OCI-LY1 (cell line): ENCODE measurements at regions not wholly inside any gene's neighbourhood (a gene's known extent, or its start where the extent isn't known, plus 50 kb on each side); places are given as distances from the start of the nearest gene placed in this dataset.

Experiments
- H2AFZ ChIP-seq: fragments of 200-600 bp; sonication (generic), shearing (Covaris generic); 2 replicates; pipeline ENCODE4 v1.6.0; 2014; ENCODE audit warnings: antibody characterized with exemption, mild to moderate bottlenecking, low read length
- H3F3A ChIP-seq: fragments of 200-600 bp; sonication (generic), shearing (Covaris generic); 2 replicates; pipeline ENCODE4 v1.6.0; 2014; ENCODE audit warnings: mild to moderate bottlenecking, antibody characterized with exemption, low read length, moderate library complexity; ENCODE audit not compliant: insufficient read depth
- H3K27ac ChIP-seq: fragments of 200-600 bp; sonication (generic); 2 replicates; pipeline ENCODE4 v1.5.1; 2014; ENCODE audit warnings: low read length, mixed run types, mild to moderate bottlenecking, low read depth; ENCODE audit not compliant: poor library complexity, severe bottlenecking
- H3K27me3 ChIP-seq: fragments of 200-600 bp; sonication (generic); 2 replicates; pipeline ENCODE4 v1.6.0; 2014; ENCODE audit warnings: antibody characterized with exemption, mild to moderate bottlenecking, low read length, moderate library complexity; ENCODE audit not compliant: insufficient read depth
- H3K36me3 ChIP-seq: fragments of 200-600 bp; sonication (generic); 2 replicates; pipeline ENCODE4 v1.6.1; 2014; ENCODE audit warnings: mild to moderate bottlenecking, antibody characterized with exemption, low read length, moderate library complexity, mixed read lengths; ENCODE audit not compliant: insufficient read depth
- H3K4me1 ChIP-seq: fragments of 200-600 bp; sonication (generic); 2 replicates; pipeline ENCODE4 v1.5.1; 2014; ENCODE audit warnings: mild to moderate bottlenecking, low read length, moderate library complexity; ENCODE audit not compliant: insufficient read depth, severe bottlenecking
- H3K4me2 ChIP-seq: fragments of 200-600 bp; sonication (generic), shearing (Covaris generic); 2 replicates; pipeline ENCODE4 v1.6.1; 2014; ENCODE audit warnings: low read length
- H3K4me3 ChIP-seq: fragments of 200-600 bp; sonication (generic); 2 replicates; pipeline ENCODE4 v1.5.1; 2014; ENCODE audit warnings: low read length, low read depth, mild to moderate bottlenecking, mixed read lengths; ENCODE audit not compliant: poor library complexity, severe bottlenecking
- H3K79me2 ChIP-seq: fragments of 200-600 bp; shearing (Covaris generic); 2 replicates; pipeline ENCODE4 v1.6.1; 2016; ENCODE audit warnings: mixed run types, low read length, mixed read lengths; ENCODE audit not compliant: insufficient read depth
- H3K9ac ChIP-seq: fragments of 200-600 bp; sonication (generic), shearing (Covaris generic); 2 replicates; pipeline ENCODE4 v1.6.1; 2014; ENCODE audit warnings: mild to moderate bottlenecking, low read length, mixed read lengths
- H3K9me2 ChIP-seq: fragments of 200-600 bp; sonication (generic), shearing (Covaris generic); 2 replicates; pipeline ENCODE4 v1.6.1; 2014; ENCODE audit warnings: low read depth, mild to moderate bottlenecking, low read length, mixed read lengths
- H3K9me3 ChIP-seq: fragments of 200-600 bp; shearing (Covaris generic); 2 replicates; pipeline ENCODE4 v1.6.1; 2014; ENCODE audit warnings: low read length, mixed read lengths
- H4K20me1 ChIP-seq: fragments of 200-600 bp; sonication (generic), shearing (Covaris generic); 2 replicates; pipeline ENCODE4 v1.6.0; 2016; ENCODE audit warnings: mild to moderate bottlenecking, low read length; ENCODE audit not compliant: insufficient read depth
- EZH2 ChIP-seq: fragments of 200-600 bp; sonication (generic), shearing (Covaris generic); IDR thresholded peaks from 2 replicates; pipeline ENCODE4 v1.8.0; 2017; ENCODE audit warnings: borderline replicate concordance, mixed run types, mild to moderate bottlenecking, antibody characterized with exemption, low read length, moderate library complexity, mixed read lengths
- TF ChIP-seq, protein P1 (sequence below): fragments of 200-600 bp; sonication (generic), shearing (Covaris generic); IDR thresholded peaks from 2 replicates; pipeline ENCODE4 v1.5.1; 2017; ENCODE audit warnings: mild to moderate bottlenecking, antibody characterized with exemption, low read length, moderate library complexity, mixed read lengths

- TF ChIP-seq, protein P1, sequence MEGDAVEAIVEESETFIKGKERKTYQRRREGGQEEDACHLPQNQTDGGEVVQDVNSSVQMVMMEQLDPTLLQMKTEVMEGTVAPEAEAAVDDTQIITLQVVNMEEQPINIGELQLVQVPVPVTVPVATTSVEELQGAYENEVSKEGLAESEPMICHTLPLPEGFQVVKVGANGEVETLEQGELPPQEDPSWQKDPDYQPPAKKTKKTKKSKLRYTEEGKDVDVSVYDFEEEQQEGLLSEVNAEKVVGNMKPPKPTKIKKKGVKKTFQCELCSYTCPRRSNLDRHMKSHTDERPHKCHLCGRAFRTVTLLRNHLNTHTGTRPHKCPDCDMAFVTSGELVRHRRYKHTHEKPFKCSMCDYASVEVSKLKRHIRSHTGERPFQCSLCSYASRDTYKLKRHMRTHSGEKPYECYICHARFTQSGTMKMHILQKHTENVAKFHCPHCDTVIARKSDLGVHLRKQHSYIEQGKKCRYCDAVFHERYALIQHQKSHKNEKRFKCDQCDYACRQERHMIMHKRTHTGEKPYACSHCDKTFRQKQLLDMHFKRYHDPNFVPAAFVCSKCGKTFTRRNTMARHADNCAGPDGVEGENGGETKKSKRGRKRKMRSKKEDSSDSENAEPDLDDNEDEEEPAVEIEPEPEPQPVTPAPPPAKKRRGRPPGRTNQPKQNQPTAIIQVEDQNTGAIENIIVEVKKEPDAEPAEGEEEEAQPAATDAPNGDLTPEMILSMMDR: no peak
These were observed 121.5 kb upstream of the CNR1 start for GRCh38 chr6:88287696-88288095.

GRCh38 chr6:88276331-88276730, 110.2 kb upstream of the CNR1 start:
- H3K79me2 ChIP-seq: no peaks in the 10 kb centered on the region
- H3K4me2 ChIP-seq: no peak overlapping the region
- no peaks in the 10 kb centered on the region for H3K9me3 ChIP-seq

More at GRCh38 chr6:88287696-88288095, 121.5 kb upstream of the CNR1 start:
- Histone ChIP-seq H2AFZ (no peak overlapping the region), H3K4me2 (no peak overlapping the region), H3F3A (no peaks in the 10 kb centered on the region), H3K9ac (no peak overlapping the region), H3K9me2 (no peaks in the 10 kb centered on the region), H4K20me1 (no peaks in the 10 kb centered on the region), H3K4me3 (no peak overlapping the region), H3K79me2 (no peaks in the 10 kb centered on the region), H3K4me1 (no peaks in the 10 kb centered on the region), H3K27ac (no peak overlapping the region), H3K9me3 (peaks cover 11% of the 10 kb centered on the region; the same call in 1 of the 2 replicates), H3K36me3 (no peaks in the 10 kb centered on the region), H3K27me3 (no peaks in the 10 kb centered on the region)

DNA sequence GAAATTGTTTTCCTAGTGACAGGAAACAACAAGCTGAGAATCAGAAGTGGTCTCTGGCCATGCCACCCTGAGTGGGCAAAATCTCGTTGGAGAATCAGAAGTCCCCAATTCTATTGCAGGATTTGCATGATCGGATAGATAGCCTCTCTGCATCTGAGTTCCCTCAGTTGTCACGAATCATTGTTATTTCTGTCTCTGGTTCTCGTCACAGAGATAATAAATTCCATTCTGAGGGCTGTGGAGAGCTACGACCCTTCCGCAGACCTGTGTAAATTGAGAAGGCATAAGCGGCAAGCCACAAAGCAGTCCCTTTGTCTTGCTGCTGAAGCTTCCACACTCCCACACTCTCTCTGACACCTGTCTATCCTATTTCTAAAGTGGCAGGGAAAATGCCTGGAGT, 102.4 kb upstream of the CNR1 start:
- Histone ChIP-seq H3K4me3 (no peak overlapping the region), H4K20me1 (no peaks in the 10 kb centered on the region), H3K9me2 (no peaks in the 10 kb centered on the region), H3K4me1 (no peaks in the 10 kb centered on the region), H3K9me3 (no peaks in the 10 kb centered on the region), H3K36me3 (no peaks in the 10 kb centered on the region), H2AFZ (no peak overlapping the region), H3K79me2 (no peaks in the 10 kb centered on the region), H3F3A (no peaks in the 10 kb centered on the region), H3K27ac (no peak overlapping the region), H3K4me2 (no peak overlapping the region), H3K27me3 (no peaks in the 10 kb centered on the region), H3K9ac (no peak overlapping the region)
- no peak for TF ChIP-seq EZH2

More at GRCh38 chr6:88276331-88276730, 110.2 kb upstream of the CNR1 start:
- Histone ChIP-seq H3K27ac (no peak overlapping the region), H4K20me1 (no peaks in the 10 kb centered on the region), H3K27me3 (no peaks in the 10 kb centered on the region), H3K9ac (no peak overlapping the region), H3K9me2 (no peaks in the 10 kb centered on the region), H3K36me3 (no peaks in the 10 kb centered on the region), H3K4me3 (no peak overlapping the region), H3F3A (no peaks in the 10 kb centered on the region), H3K4me1 (no peaks in the 10 kb centered on the region), H2AFZ (no peak overlapping the region)
- no peak for TF ChIP-seq EZH2
- TF ChIP-seq, protein P1: no peak

GRCh38 chr6:88266126-88266525, 100.0 kb upstream of the CNR1 start:
- H3K9ac ChIP-seq: no peak overlapping the region
- H3K36me3 ChIP-seq: no peaks in the 10 kb centered on the region
- H3K4me3 ChIP-seq: no peak overlapping the region
- H3F3A ChIP-seq: no peaks in the 10 kb centered on the region
- no peak overlapping the region for H3K4me2 ChIP-seq
- H3K79me2 ChIP-seq: no peaks in the 10 kb centered on the region
- H3K9me3 ChIP-seq: no peaks in the 10 kb centered on the region
- H4K20me1 ChIP-seq: no peaks in the 10 kb centered on the region
- H3K9me2 ChIP-seq: no peaks in the 10 kb centered on the region
- no peaks in the 10 kb centered on the region for H3K27me3 ChIP-seq
- H2AFZ ChIP-seq: no peak overlapping the region
- TF ChIP-seq EZH2: no peak
- TF ChIP-seq, protein P1: no peak
- H3K27ac ChIP-seq: no peak overlapping the region
- no peaks in the 10 kb centered on the region for H3K4me1 ChIP-seq
